Nephron (organoid): ENCODE measurements at regions not wholly inside any gene's neighbourhood (a gene's known extent, or its start where the extent isn't known, plus 50 kb on each side); places are given as distances from the start of the nearest gene placed in this dataset.

Experiments
- H3K27ac Mint-ChIP-seq, 3 experiments: 2 replicates each; pipeline ENCODE4 v1.8.0; 2020; ENCODE audit warnings: mixed read lengths in 3 of 3, mild to moderate bottlenecking in 2 of 3, moderate library complexity in 1 of 3
- H3K27me3 Mint-ChIP-seq: 2 replicates; pipeline ENCODE4 v1.8.0; 2021; ENCODE audit warnings: low read depth, mild to moderate bottlenecking, moderate library complexity, mixed read lengths
- H3K36me3 Mint-ChIP-seq: 2 replicates; pipeline ENCODE4 v1.8.0; 2020; ENCODE audit warnings: low read depth, mixed read lengths
- H3K4me1 Mint-ChIP-seq: 2 replicates; pipeline ENCODE4 v1.8.0; 2020; ENCODE audit warnings: mixed read lengths
- H3K4me3 Mint-ChIP-seq, 3 experiments: 2 replicates each; pipeline ENCODE4 v1.8.0; 2020; ENCODE audit warnings: mild to moderate bottlenecking in 3 of 3, mixed read lengths in 3 of 3, moderate library complexity in 2 of 3
- H3K9me3 Mint-ChIP-seq: 2 replicates; pipeline ENCODE4 v1.8.0; 2020; ENCODE audit warnings: mixed read lengths
- CTCF ChIP-seq, 3 experiments: fragments of 200-600 bp; sonication (generic); IDR thresholded peaks; one replicate each; pipeline ENCODE4 v1.5.0; 2021; ENCODE audit warnings: antibody characterized with exemption in 3 of 3; ENCODE audit not compliant: unreplicated experiment in 3 of 3

- Mint-ChIP-seq H3K36me3 (no peaks in the 10 kb centered on the region), H3K4me3 (no peak overlapping the region), H3K9me3 (no peaks in the 10 kb centered on the region), H3K27me3 (no peaks in the 10 kb centered on the region), H3K4me1 (no peaks in the 10 kb centered on the region), H3K27ac (no peak overlapping the region)
- no peak for TF ChIP-seq CTCF (IDR thresholded peaks at IDR 0.05; ENCODE audit: unreplicated experiment in 3 of 3)
Observed at GRCh38 chr15:94162939-94163338, 68.4 kb upstream of the MCTP2 start.

- TF ChIP-seq CTCF (IDR thresholded peaks at IDR 0.05; ENCODE audit: unreplicated experiment in 3 of 3) = no peak
- H3K36me3 Mint-ChIP-seq = no peaks in the 10 kb centered on the region
- peaks cover 13% of the 10 kb centered on the region for H3K9me3 Mint-ChIP-seq
- no peaks in the 10 kb centered on the region for H3K27me3 Mint-ChIP-seq
- H3K27ac Mint-ChIP-seq = no peak overlapping the region
- H3K4me3 Mint-ChIP-seq = no peak overlapping the region
- H3K4me1 Mint-ChIP-seq = no peaks in the 10 kb centered on the region
Observed at GRCh38 chr15:94154255-94154654, 77.1 kb upstream of the MCTP2 start.

- no peak for TF ChIP-seq CTCF (IDR thresholded peaks at IDR 0.05; ENCODE audit: unreplicated experiment in 3 of 3)
- H3K36me3 Mint-ChIP-seq = no peaks in the 10 kb centered on the region
- peaks cover 11% of the 10 kb centered on the region for H3K4me1 Mint-ChIP-seq
- peak overlapping the region; percentile 62 to 90 (median 63) for H3K27ac Mint-ChIP-seq
- peaks cover 25% of the 10 kb centered on the region for H3K9me3 Mint-ChIP-seq
- no peak overlapping the region for H3K4me3 Mint-ChIP-seq
- no peaks in the 10 kb centered on the region for H3K27me3 Mint-ChIP-seq
Observed at GRCh38 chr15:94145046-94145445, 86.3 kb upstream of the MCTP2 start.

GRCh38 chr15:94141802-94142201 lies 89.6 kb upstream of the MCTP2 start:
- Mint-ChIP-seq H3K36me3 (no peaks in the 10 kb centered on the region), H3K9me3 (peaks cover 18% of the 10 kb centered on the region), H3K27me3 (no peaks in the 10 kb centered on the region), H3K27ac (no peak overlapping the region), H3K4me3 (no peak overlapping the region), H3K4me1 (peaks cover 11% of the 10 kb centered on the region)
- no peak for TF ChIP-seq CTCF (IDR thresholded peaks at IDR 0.05; ENCODE audit: unreplicated experiment in 3 of 3)

GRCh38 chr15:94135486-94136147 lies 95.7 kb upstream of the MCTP2 start:
- peaks cover 14% of the 10 kb centered on the region for H3K9me3 Mint-ChIP-seq
- no peak for TF ChIP-seq CTCF (IDR thresholded peaks at IDR 0.05; ENCODE audit: unreplicated experiment in 3 of 3)
- H3K36me3 Mint-ChIP-seq = no peaks in the 10 kb centered on the region
- no peaks in the 10 kb centered on the region for H3K27me3 Mint-ChIP-seq
- H3K4me3 Mint-ChIP-seq = no peak overlapping the region
- H3K27ac Mint-ChIP-seq = no peak overlapping the region
- no peaks in the 10 kb centered on the region for H3K4me1 Mint-ChIP-seq

- Mint-ChIP-seq H3K4me3 (no peak overlapping the region), H3K36me3 (no peaks in the 10 kb centered on the region)
Observed at GRCh38 chr15:94131875-94132274, 99.5 kb upstream of the MCTP2 start.

More at GRCh38 chr15:94131875-94132274, 99.5 kb upstream of the MCTP2 start:
- no peak for TF ChIP-seq CTCF (IDR thresholded peaks at IDR 0.05; ENCODE audit: unreplicated experiment in 3 of 3)
- Mint-ChIP-seq H3K9me3 (peaks cover 14% of the 10 kb centered on the region), H3K27me3 (no peaks in the 10 kb centered on the region), H3K27ac (no peak overlapping the region), H3K4me1 (no peaks in the 10 kb centered on the region)
